RWPE2 (cell line): ENCODE measurements at regions not wholly inside any gene's neighbourhood (a gene's known extent, or its start where the extent isn't known, plus 50 kb on each side); places are given as distances from the start of the nearest gene placed in this dataset.

Experiments
- ATAC-seq: fragments of 200-7000 bp; cut with Tn5 transposase; 3 replicates; pipeline ENCODE4 v1.9.1; 2021; ENCODE audit warnings: low read depth
- DNase-seq: peaks from one replicate; pipeline ENCODE4 v3.0.0-alpha.2; 2020; ENCODE audit warnings: low spot score
- H3K27ac ChIP-seq: fragments of 450-650 bp; 2 replicates; pipeline ENCODE4 v1.5.1; 2017; ENCODE audit warnings: mild to moderate bottlenecking; ENCODE audit not compliant: poor library complexity, severe bottlenecking
- H3K27me3 ChIP-seq: fragments of 250-450 bp; sonication (Bioruptor Pico); 2 replicates; pipeline ENCODE4 v1.5.1; 2021; ENCODE audit warnings: mild to moderate bottlenecking, moderate library complexity; ENCODE audit not compliant: insufficient read depth, poor library complexity, severe bottlenecking
- H3K36me3 ChIP-seq: fragments of 250-450 bp; sonication (Bioruptor Pico); 2 replicates; pipeline ENCODE4 v1.5.1; 2020; ENCODE audit warnings: low read depth, mild to moderate bottlenecking, moderate library complexity
- H3K4me1 ChIP-seq: fragments of 250-450 bp; sonication (Bioruptor Pico); 2 replicates; pipeline ENCODE4 v1.5.1; 2021; ENCODE audit warnings: mild to moderate bottlenecking, moderate library complexity; ENCODE audit not compliant: insufficient read depth, poor library complexity, severe bottlenecking
- H3K4me3 ChIP-seq: fragments of 250-450 bp; sonication (Bioruptor Pico); 2 replicates; pipeline ENCODE4 v1.5.1; 2021; ENCODE audit warnings: mild to moderate bottlenecking, moderate library complexity; ENCODE audit not compliant: severe bottlenecking
- H3K9me3 ChIP-seq: fragments of 250-450 bp; sonication (Bioruptor Pico); 2 replicates; pipeline ENCODE4 v1.5.1; 2021; ENCODE audit warnings: mild to moderate bottlenecking, moderate library complexity; ENCODE audit not compliant: severe bottlenecking
- CTCF ChIP-seq: fragments of 450-650 bp; IDR thresholded peaks from one replicate; pipeline ENCODE4 v1.5.1; 2017; ENCODE audit warnings: mild to moderate bottlenecking, moderate library complexity; ENCODE audit not compliant: poor library complexity, severe bottlenecking

DNA sequence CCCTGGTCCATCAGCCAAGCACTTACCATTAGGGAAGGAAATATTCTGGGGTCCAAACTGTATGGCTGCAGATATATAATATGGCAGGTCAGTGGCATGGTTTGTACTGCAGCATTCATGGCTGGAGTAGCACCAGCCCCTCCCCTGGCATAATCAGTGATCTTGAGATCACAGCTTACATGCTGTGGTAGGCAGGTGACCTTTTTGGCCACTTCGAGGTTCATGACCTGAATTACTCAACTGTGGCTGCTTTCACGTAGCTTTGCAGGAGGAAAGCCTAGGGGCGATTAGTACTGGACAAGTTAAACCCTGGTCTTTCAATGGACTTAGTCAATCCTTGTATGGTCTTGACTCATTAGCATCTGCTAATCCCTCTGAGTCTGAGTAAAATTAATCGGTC, 169.8 kb downstream of the SPRY2 start:
- no peak overlapping the region for H3K4me3 ChIP-seq
- no peaks in the 10 kb centered on the region for H3K4me1 ChIP-seq
- H3K36me3 ChIP-seq = no peaks in the 10 kb centered on the region
- DNase-seq (no peak), ATAC-seq (no peak)
- H3K27ac ChIP-seq = no peak overlapping the region
- H3K27me3 ChIP-seq = no peaks in the 10 kb centered on the region
- H3K9me3 ChIP-seq = no peaks in the 10 kb centered on the region
- TF ChIP-seq CTCF = no peak

DNA sequence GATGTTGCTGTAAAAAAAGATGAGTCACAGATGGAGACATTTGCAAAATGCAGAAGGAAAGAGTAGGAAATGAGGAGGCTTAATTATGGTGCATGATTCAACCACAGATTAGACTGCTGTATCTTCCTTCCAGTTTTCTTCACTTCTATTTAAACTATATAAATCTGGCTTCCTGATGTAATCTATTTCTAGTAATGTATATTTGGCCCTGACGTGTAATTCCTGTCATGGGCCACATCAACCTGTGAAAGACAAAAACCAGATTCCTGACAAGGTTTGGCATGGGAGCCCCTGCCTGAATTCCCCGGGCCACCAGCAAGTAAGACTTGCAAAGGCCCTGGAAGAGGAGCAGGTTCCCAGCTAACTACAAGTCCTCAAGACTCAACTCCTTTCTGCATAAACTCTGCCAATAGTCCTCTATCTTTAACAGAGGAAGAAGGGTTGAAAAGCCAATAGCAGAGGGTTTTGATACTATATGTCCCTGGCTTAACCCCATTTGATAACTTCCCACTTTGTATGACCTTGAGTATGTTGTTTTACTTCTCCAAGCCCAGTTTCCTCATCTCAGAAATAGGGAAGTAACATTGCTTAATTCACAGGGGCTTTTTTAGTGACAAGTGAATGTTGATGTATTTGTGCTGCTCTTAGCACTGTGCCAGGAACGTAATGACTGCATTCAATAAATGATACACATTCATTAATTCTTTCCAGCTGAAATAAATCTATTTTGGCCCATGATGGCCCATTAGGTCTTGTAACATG, 172.7 kb downstream of the SPRY2 start:
- DNase-seq (no peak), ATAC-seq (no peak)
- H3K4me3 ChIP-seq = no peak overlapping the region
- H3K9me3 ChIP-seq = no peaks in the 10 kb centered on the region
- no peak overlapping the region for H3K27ac ChIP-seq
- H3K4me1 ChIP-seq = no peaks in the 10 kb centered on the region
- no peaks in the 10 kb centered on the region for H3K27me3 ChIP-seq
- TF ChIP-seq CTCF = no peak
- no peaks in the 10 kb centered on the region for H3K36me3 ChIP-seq

DNA sequence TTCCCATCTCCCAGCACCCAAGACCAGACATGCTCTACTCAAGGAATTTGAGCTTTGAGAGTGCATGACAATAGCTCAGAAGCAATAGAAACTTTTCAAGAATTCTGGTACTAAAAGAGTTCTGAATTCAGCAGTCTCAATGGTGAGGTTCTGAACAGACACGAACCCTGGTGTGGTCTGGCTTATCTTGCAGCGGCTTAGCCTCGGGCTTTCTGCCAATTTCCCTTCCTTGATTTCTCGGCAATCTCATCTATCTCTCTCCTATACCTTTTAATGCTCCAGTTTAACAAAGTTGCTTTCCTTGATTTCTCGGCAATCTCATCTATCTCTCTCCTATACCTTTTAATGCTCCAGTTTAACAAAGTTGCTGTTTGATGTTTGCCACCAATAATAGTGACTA, 174.6 kb downstream of the SPRY2 start:
- no peak for ATAC-seq
- Histone ChIP-seq H3K9me3 (no peaks in the 10 kb centered on the region), H3K4me1 (no peaks in the 10 kb centered on the region), H3K27me3 (no peaks in the 10 kb centered on the region), H3K36me3 (no peaks in the 10 kb centered on the region), H3K27ac (no peak overlapping the region), H3K4me3 (no peak overlapping the region)
- DNase-seq = no peak
- TF ChIP-seq CTCF = no peak

- ATAC-seq (no peak), DNase-seq (no peak)
- H3K36me3 ChIP-seq = no peaks in the 10 kb centered on the region
- no peak overlapping the region for H3K27ac ChIP-seq
- no peak for TF ChIP-seq CTCF
- H3K9me3 ChIP-seq = no peaks in the 10 kb centered on the region
- no peaks in the 10 kb centered on the region for H3K27me3 ChIP-seq
- H3K4me1 ChIP-seq = no peaks in the 10 kb centered on the region
- no peak overlapping the region for H3K4me3 ChIP-seq
Measured at GRCh38 chr13:80164462-80164861, 176.5 kb downstream of the SPRY2 start.

- no peak overlapping the region for H3K4me3 ChIP-seq
Measured at GRCh38 chr13:80161896-80162295, 179.0 kb downstream of the SPRY2 start.

More at GRCh38 chr13:80161896-80162295, 179.0 kb downstream of the SPRY2 start:
- TF ChIP-seq CTCF = no peak
- Histone ChIP-seq H3K27ac (no peak overlapping the region), H3K9me3 (no peaks in the 10 kb centered on the region), H3K4me1 (no peaks in the 10 kb centered on the region), H3K36me3 (no peaks in the 10 kb centered on the region), H3K27me3 (no peaks in the 10 kb centered on the region)
- ATAC-seq = no peak
- DNase-seq = no peak
